ENCODE measurements at regions not wholly inside any gene's neighbourhood (a gene's known extent, or its start where the extent isn't known, plus 50 kb on each side); places are given as distances from the start of the nearest gene placed in this dataset.

GRCh38 chr1:244313346-244313745, 138.4 kb downstream of the ADSS2 start:
- TF ChIP-seq CTCF (IDR thresholded peaks at IDR 0.05; ENCODE audit: insufficient read depth, low read depth, low read length) = no peak
- TF ChIP-seq EZH2 (IDR thresholded peaks at IDR 0.05; ENCODE audit: insufficient read depth, low read length) = no peak
